Stimulated activated CD4-positive, alpha-beta T cell treated with anti-CD3 and anti-CD28 coated beads, Interleukin-2, amount 100 ng/mL, for 24 hours (primary cell): ENCODE measurements at regions not wholly inside any gene's neighbourhood (a gene's known extent, or its start where the extent isn't known, plus 50 kb on each side); places are given as distances from the start of the nearest gene placed in this dataset.

ENCODE experiments used
- DNase-seq, 2 donors: peaks; one replicate each; pipeline ENCODE4 v3.0.0-alpha.2; 2020

DNA sequence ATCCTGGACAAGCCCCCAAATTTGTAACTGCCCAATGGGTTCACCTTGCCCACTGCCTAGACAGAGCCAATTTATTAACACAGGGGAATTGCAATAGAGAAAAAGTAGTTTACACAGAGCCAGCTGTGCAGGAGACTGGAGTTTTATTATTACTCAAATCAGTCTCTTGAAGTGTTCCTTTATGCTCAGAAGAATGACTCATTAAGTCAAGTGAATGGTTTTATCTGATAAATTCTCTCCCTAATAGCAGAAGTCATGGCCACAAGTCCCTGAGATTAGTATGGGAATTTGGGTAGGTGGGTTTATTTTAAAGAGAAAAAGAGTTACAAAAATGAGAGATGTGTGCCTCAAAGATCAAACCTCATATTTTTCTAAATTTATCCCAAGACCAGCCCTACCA, 122.8 kb upstream of the NUDT4 start:
- DNase-seq: no peak

DNA sequence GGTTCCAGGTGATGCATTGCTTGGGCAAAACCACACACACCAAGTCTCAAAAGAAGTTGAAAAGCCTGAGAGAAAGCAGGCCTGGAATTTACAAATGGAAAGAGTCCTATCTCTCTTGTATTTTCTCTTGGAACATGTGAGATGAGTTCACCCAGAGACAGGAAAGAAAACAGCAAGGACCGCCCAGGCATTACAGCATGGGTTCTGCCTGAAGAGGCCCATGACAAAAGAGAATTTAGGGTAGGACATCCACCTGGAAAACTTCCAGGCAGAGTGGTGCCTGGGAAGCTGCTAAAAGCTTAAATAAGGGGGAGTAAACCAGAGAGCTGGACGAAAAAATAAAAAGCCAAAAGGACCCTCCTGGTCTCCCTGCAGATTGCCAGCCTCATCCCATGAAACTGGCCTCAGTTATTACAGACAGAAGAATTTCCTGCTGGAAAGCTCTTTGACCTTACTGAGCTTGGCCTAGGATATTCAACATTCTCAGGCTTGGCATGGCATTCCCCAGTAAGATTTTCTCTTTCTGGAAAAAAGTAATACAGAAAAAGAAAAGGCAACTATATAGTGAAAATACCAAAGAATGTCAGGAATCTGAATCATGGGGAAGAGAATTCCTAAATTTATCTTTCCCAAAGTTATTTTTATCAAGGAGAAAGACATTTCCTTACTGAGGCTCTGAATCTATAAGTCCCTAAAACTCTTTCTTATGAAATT, 121.3 kb upstream of the NUDT4 start:
- DNase-seq: no peak

DNA sequence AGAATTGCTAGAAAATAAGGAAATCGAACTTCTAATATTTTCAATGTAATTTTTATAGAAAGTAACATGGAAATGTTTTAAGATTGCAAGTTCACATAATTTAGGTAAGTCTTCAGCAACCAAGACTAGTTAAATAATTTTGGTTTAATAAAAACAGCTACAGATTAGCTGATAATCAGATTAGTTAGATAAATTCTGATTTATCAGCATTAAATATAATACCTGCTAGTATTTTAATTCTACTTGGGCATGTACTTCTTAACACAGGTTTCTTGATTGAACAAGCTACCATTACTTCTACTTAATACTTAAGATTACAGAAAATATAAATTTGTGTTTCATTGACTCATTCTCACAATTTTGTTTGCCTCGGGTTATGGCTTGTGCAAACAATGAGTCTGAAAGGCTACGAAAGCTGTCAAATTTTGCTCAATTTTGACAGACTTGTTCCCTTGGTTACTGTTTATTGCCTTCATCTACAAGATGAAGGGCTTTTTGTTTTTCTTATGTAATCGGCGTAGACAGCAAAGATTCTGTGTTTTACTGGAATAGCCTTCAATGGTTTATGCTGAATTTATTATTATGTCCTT, 116.1 kb upstream of the NUDT4 start:
- no peak for DNase-seq

DNA sequence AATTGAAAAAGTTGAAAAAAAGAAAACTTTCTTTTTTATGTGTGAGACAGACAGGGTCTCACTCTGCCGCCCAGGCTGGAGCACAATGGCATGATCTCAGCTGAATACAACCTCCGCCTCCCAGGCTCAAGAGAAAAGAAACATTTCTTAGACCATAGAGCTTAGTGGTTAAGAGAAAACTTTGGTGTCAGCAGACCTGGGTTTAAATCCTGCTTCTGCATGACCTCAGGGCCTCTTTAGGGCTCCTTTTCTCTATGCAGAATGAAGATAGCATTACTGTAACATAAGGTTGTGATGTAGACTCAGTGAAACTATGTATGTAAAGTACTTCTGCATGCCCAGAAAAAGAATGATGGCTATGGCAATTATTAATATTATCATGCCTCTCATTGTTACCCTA, 104.7 kb upstream of the NUDT4 start:
- DNase-seq: no peak

DNA sequence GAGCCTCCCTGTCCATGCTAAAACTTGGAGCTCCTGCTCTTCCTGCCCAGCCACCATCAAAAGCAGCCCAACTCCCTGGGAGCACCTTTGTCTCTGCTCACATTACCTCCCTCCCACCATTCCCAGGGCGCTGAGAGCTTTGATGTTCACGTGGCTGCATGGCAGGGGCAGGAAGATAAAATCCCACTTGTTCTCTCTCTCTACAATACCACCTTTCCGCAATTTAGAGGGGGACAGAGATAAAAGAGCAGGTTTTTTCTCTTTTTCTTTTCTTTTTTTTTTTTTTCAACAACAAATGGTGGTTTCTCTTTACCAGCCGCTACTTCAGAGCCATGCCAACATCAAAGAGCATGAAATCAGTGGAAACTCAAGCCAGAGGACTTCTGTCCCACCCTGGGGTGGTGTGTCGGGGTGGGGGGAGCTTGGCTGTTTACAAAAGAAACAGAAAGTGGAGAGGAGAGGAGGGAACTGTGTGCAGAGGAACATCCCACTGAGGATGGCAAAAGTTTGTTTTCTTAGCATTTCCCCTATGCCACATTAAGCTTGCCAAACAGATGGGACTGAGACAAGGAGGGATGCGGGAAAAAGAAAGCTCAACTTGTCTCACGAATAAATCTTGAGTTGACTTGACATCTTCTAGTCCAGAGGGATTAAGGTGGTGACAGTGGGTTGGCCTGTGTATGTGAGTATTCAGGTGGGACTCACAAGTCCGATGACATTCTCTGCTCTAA, 103.7 kb upstream of the NUDT4 start:
- DNase-seq: no peak

DNA sequence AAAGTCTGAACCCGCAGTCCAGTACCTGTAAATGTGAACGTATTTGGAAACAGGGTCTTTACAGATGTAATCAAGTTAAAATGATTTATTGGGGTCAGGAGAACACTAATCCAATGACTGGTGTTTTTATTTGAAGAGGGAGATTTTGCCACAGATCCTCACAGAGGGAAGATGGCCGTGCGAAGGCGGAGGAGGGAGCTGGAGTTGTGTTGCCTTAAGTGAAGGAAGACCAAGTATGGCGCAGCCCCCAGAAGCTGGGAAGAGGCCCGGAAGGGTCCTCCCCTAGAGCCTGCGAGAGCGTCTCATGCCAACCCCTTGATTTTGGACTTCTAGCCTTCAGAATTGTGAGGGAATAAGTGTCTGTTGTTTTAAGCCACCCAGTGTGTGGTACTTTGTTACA, 102.8 kb upstream of the NUDT4 start:
- no peak for DNase-seq

DNA sequence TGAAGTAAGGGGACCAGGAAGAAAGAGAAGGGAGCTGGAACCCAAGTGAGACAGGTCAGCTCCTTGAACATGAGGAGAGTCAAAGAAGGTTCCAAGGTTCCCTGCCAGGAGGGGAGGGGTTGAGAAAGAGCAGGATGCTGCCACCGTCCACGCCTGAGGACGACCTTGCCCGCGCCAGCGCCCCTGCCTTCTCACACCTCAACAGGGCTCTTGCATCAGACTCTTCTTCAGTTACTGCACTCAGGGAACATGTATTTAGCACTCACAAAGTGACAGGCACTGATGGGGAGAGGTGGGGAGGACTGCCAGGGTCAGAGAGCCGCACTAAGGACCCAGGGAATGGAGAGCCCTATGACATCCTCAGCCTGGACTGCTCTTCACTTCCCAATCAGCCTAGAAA, 102.1 kb upstream of the NUDT4 start:
- DNase-seq: no peak

DNA sequence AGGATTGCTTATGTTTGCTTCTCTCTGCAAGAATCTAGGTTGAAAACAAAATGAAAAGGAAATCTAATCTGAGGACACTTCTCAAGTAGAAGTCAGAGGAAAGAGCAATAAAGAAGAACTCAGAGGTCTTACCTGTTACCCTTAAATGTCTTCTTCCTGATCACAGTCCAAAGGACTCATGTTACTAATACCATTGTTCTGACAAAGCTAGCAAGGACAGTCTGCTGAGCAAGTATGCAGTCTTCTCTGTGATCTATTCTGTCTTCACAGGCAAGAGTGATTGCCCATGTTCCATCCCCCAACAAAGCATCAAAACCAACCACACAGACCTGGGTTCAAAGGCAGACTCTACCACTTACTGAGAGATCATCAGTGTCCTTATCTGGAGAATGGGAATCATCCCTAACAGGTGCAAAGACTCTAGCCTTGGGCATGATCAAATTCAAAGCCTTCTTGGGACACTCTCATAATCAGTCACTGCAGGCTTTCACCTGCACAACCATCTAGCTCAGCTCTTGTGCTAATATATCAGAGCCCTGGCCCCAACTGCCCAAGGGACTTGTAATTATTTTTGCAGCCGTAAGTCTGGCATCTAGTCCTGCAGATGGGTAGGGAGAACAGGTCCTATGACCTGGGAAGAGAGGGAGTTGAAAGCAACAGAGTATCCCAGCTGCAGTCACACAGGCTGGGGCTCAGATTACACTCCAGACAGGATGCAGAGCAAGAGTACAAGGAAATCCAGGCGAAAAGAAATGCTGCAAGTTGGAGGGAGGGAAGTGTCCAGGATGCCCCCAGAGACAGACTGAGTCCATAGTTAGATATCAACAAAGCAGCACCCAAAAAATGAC, 97.9 kb upstream of the NUDT4 start:
- no peak for DNase-seq

DNA sequence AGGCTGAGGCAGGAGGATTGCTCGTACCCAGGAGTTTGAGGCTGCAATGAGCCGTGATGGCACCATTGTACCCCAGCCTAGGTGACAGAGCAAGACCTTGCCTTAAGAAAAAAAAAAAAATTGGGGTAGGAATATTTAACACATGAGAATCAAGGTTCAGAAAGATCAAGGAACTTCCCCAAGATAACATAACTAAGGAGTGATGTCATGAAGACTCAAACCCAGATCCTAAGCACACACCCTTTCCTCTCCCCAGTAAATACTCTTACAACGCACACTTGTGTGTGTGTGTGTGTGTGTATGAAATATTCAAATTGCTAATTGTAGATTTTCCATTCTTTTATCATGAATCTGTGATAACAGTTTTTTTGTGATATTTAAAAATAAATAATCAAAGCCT, 90.6 kb upstream of the NUDT4 start:
- no peak for DNase-seq

DNA sequence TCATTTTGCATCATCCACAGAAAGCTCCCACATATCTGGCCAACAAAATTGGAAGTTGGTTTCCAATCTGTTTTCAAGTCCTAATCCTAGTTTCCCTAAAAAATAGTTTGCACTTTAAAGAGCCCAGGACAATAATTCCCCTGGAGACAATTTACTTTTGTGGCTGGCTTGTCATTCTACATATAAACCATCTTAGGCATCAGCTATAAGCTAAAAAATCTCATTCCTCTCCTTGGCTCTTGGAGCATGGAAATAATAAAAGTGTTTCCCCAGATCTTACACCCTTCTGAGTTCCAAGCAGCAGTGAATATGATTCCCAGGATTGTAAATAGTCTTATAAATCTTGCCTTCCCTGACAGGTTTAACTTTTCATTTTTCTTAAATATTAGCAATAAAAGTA, 89.1 kb upstream of the NUDT4 start:
- DNase-seq: no peak

DNA sequence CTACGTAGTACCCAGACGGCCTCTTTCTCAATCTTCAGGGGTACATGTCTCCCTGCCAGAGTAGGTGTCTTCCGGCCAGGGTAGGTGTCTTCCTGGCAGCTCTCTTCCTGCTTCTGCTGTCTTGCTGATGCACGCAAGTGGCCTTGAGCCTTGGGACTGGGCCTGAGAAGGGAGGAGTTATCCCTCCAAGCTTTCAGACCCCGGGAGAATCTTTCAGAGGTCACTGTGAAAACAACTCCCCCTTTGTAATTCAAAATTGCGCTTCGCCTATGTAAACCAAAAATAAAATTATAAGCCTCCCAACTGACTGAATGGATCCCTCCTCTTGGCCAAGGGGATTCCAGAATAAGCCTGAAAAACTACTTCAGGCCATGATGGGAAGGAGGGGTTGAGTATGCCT, 87.3 kb upstream of the NUDT4 start:
- no peak for DNase-seq

DNA sequence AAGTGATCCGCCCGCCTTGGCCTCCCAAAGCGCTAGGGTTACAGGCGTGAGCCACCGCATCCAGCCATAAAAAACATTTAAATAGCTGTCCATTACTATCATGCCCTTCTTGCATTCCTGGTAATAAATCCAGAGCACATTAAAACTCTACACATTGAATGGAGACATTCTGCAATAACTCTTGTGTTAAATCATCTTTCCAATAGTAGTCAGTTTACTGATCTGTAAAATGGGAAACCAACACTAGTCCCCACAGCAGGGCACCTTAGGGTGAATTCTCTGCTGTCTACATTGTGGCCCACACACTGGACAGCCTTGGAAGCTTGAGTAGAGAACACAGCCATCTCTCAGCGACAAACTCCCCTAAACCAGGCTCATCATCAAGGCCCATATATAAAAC, 85.5 kb upstream of the NUDT4 start:
- DNase-seq: no peak

DNA sequence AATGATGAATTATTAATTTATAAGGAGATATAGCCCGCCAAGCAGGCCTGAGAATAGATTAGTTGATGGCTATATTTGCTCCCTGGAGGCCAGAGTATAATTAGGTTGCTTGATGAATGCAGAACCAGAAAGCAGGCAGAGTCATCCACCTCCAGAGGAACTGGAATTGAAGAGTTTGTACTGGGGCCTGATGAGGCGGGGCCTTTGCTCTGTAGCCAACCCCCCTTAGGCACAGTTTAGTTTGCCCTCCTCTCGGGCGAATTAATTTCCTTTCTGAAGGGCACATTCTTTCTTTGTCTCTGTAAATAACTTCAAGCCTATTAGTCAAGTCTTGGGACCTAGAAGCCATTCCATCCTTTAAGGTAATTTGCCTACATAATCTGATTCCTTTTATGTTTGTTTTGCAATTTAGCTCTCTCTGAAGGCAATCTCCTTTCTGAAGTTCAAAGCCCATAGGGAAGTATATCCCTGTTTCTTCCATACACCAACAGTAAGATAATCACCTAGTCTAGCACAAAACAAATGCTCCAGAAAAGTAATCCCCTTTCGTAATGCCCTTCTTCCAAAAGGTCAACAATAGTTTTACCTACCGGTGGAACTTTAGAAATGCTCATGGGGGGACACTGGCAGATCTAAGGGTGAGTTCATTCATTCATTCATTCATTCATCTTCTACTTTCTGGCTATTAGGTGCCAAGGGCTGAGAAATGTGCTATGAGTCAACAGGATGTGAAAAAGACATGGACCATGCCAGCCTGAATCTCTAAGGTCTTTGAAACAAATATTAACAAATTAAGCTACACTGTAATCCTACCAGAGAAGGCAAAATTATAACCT, 84.8 kb upstream of the NUDT4 start:
- DNase-seq: no peak

DNA sequence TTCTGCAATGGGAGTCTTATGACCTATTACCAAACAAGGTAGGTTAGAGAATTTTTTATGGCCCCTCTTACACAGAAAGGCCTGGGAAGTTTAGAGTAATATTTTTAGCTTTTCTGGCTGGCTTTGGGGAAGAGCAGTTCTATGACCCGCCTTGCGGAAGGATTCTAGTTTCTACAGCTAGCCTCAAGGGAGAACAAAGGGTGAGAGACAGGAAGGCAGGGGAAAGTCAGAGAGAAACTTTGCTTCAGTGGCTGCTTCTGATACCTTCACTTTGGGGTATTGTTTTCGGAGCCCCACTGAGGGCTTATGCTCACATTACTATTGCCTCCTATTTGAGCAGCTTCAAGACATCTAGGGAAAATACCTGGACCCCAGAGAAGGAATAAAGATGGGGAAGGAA, 80.7 kb upstream of the NUDT4 start:
- no peak for DNase-seq

DNA sequence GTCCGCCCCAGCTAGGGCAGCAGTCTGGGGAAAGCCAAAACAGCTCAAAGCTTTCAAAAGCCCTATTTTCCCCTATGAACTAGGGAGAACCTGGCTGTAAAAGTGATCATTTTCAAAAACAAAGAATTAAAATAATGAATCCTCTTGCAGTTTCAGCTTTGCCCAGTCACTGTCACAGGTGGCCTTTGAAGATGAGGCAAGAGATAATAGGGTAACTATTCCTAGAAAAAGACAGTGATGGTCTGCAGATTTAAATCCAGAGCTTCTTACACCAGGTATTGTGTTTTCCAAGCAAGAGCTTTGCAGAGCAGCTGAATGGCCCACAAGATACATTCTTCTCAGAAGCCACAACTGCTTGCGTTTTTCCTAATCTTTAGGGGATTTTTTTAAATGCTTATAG, 80.2 kb upstream of the NUDT4 start:
- no peak for DNase-seq

DNA sequence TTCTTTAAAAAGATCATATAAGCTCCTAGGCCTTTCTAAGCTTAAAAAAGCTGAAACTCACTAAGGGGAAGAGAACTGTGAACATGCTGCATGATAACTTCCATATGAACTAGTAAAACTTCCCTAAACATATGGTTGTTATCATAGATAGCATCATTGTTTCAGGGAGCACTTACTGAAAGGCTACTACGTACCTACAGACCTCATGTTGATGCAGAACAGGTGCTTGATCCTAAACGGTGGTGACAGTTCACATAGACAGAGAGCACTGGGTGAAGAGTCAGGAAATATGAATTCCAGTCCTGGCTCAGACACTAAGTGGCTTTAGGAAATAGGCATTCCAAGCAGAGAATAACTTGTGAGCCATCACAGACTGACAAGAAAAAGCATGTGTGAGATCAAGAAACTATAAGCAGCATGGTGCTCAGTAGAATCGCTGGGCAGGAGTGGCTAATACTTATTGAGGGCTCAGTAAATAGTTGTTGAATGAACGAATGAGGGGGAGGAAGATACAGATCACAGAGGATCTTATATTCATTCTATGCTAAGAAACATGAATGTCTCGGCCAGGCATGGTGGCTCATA, 78.4 kb upstream of the NUDT4 start:
- DNase-seq: no peak

DNA sequence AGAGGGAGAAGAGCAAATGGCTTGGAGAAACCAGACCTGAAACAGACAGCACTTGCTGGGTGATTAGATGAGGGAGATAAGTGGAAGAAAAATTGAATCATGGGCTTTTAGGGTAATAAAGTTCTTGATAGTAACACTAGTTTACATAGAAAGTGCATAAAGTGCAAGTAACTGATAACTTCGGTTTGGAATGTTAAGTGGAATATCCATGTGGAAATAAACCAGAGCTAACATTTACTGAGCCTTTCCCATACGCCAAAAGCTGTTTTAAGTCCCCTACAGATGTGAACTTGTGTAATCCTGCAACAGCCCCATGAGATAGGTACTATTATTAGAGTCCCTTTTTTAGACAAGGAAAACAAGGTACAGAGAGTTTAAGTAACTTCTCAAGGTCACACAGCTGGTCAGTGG, 77.1 kb upstream of the NUDT4 start:
- DNase-seq: no peak

DNA sequence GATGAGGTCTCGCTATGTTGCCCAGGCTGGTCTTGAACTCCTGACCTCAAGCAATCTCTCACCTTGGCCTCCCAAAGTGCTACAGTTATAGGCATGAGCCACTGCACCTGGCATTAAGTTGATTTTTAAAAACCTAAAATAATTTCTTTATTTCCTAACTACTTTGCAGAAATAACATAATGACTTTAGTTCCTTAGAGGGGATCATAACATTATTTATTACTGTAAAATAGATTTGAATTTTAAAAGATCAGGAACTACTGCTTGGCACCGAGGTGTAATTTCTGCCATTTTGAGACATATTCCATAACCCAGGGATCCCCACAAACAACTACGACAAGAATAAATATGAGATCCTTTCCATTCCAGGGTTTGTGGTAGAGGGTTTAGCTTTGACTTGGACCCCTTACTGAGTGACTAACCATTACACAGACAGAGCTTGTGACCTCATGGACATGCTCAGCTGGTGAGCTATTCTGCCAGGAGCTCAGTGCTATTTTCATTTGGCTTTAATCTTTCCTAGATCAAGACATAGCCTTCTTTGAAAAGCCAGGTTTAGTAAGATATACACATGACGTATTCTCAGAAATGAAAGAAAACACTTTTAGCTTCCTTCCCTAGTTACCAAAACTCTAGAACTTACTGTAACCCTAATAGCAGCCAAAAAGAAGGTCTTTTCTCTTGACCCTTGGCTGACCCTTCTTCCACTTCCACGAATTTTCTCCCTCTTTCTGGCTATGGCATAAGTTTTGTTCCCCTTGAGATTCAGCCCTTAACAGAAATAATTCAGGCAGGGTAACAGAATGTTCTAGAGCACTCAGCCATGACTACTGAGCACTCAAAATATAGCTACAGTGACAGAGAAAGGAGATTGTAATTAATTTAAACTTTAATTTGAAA, 75.1 kb upstream of the NUDT4 start:
- DNase-seq: no peak

DNA sequence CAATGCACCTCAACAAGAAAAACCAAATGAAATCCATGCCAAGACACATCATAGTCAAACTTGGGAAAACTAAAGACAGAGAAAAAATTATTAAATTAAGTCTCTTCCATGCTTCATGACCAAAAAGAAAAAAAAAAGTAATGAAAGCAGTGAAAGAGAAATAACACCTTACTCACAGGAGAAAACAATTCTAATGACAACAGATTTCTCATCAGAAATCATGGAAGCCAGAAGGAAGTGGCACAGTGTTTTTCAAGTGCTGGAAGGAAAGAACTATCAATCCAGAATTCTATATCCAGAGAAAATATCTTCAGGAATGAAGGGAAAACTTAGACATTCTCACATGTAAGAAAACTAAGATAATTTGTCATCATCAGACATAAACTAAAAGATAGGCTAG, 71.1 kb upstream of the NUDT4 start:
- DNase-seq: no peak

DNA sequence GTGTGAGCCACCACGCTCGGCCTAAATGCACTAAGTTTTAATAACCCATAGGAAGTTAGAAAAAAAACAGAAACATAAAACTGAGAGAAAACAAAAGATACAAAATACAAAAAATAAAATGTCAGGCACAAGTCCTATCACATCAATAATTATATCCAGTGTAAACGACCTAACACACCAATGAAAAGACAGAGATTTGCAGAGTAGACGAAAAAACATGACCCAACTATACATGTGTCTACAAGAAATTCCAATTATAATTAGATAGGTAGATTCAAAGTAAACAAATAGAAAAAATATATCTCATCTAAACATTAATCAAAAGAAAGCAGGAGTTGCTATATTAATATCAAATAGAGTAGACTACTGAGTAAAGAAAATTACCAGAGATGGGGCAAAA, 69.4 kb upstream of the NUDT4 start:
- DNase-seq: no peak

DNA sequence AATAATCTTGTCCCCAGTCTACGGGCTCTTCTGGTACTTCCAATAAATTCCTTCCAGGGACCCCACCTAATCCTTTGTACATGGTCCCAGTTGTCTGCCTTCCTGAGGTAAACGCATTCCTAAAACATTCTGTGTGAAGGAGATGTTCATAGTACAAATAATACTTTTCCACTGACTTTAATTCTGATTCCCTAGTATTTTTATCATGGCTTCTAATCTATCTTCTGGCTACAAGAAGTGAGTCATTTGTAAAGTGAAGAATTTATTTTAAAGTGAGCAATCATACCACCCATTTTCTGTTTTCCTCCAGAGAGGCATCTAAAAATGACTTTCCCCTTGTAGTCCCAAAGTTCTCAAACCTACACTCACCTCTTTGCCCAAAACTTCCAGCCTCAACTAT, 65.9 kb upstream of the NUDT4 start:
- DNase-seq: no peak
